ENCODE measurements at regions not wholly inside any gene's neighbourhood (a gene's known extent, or its start where the extent isn't known, plus 50 kb on each side); places are given as distances from the start of the nearest gene placed in this dataset.

DNA sequence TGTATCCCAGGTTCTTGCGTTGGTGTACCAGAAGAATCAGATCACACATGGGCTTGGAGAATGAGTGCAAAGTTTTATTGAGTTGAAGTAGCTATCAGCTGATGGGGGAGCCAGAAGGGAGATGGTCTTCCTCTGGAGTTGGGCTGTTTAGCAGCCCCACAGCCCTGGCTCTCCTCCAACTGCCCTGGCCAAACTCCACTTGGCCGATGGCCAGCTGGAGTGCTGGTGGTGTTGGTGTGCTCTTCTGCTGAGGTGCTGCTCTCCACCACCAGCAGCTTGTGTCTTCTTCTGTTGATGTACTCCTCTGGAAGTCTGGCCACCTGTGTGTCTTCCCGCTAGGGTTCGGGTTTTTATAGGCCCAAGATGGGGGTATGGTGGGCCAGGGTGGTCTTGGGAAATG is 172.8 kb downstream of the TINAG start:
- Histone ChIP-seq H3K27me3 (ENCODE audit: control insufficient read depth, insufficient read depth, low read length) (no peaks in the 10 kb centered on the region), H3K4me1 (ENCODE audit: control insufficient read depth, insufficient read depth, low read length) (no peaks in the 10 kb centered on the region), H3K4me3 (ENCODE audit: low read length) (no peak overlapping the region), H3K27ac (ENCODE audit: low read length) (no peak overlapping the region), H3K36me3 (ENCODE audit: control insufficient read depth, insufficient read depth, low read length) (no peaks in the 10 kb centered on the region), H3K9me3 (ENCODE audit: control insufficient read depth, low read depth, low read length) (no peaks in the 10 kb centered on the region)
- no CpG with 5 or more reads among the region's 4 CpGs for WGBS (ENCODE audit: insufficient coverage, low lambda C conversion rate)
- DNase-seq = peak; percentile 11 to 56

DNA sequence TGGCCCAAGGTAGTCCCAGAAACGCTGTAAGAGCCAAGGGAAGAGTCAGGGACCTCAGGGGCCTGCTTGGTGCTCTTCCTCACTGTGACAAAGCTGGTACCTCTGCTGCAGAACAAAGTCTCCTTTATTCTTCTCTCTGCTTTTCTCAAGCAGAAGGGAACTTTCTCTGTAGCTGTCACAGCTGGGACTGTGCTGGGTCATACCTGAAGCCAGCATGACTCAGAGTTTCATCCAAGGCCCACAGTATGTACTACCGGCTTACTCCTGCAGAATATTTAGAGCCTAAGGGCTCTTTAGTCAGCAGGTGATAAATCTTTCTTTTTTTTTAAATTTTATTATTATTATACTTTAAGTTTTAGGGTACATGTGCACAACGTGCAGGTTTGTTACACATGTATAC is 183.2 kb downstream of the TINAG start:
- H3K4me3 ChIP-seq (ENCODE audit: low read length) = no peak overlapping the region
- H3K27ac ChIP-seq (ENCODE audit: low read length) = no peak overlapping the region
- H3K4me1 ChIP-seq (ENCODE audit: control insufficient read depth, insufficient read depth, low read length) = no peaks in the 10 kb centered on the region
- no peak for DNase-seq
- H3K27me3 ChIP-seq (ENCODE audit: control insufficient read depth, insufficient read depth, low read length) = no peaks in the 10 kb centered on the region
- 100% methylated on average over 1 of the region's 3 CpGs for WGBS (ENCODE audit: insufficient coverage, low lambda C conversion rate)
- H3K36me3 ChIP-seq (ENCODE audit: control insufficient read depth, insufficient read depth, low read length) = no peaks in the 10 kb centered on the region
- peaks cover 4% of the 10 kb centered on the region for H3K9me3 ChIP-seq (ENCODE audit: control insufficient read depth, low read depth, low read length)

DNA sequence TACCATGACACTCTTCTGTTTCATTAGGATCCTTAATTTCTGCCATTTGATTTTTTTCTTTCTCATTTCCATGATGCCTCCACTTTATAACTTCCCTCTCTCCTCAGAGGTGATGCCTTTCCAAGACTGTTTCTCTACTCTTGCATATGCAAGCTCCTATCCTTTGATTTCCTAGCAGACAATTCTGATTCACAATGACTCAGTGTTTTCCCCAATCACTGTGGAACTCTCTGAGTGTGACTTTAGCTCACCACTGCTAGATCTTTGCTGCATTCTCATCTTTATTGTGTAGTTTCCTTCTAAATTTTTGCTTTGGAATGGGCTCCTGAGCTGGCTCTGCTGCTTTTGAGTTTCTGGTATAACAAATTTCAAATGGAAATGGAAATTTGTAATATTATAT is 184.9 kb downstream of the TINAG start:
- Histone ChIP-seq H3K27ac (ENCODE audit: low read length) (no peak overlapping the region), H3K27me3 (ENCODE audit: control insufficient read depth, insufficient read depth, low read length) (no peaks in the 10 kb centered on the region), H3K4me1 (ENCODE audit: control insufficient read depth, insufficient read depth, low read length) (no peaks in the 10 kb centered on the region), H3K4me3 (ENCODE audit: low read length) (no peak overlapping the region), H3K9me3 (ENCODE audit: control insufficient read depth, low read depth, low read length) (peaks cover 4% of the 10 kb centered on the region), H3K36me3 (ENCODE audit: control insufficient read depth, insufficient read depth, low read length) (no peaks in the 10 kb centered on the region)
- no peak for DNase-seq

DNA sequence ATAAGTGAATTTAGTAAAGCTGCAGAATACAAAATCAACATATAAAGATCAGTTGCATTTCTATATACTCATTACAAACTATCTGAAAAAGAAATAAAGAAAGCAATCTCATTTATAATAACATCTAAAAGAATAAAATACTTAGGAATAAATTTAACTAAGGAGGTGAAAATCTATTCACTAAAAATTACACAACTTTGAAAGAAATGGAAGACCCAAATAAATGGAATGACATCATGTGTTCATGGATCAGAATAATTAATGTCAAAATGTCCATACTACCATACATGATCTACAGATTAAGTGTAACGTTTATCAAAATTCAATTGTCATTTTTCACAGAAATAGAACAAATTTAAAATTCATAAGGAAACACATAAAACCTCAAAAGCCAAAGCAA is 194.9 kb downstream of the TINAG start:
- Histone ChIP-seq H3K27me3 (ENCODE audit: control insufficient read depth, insufficient read depth, low read length) (no peaks in the 10 kb centered on the region), H3K4me1 (ENCODE audit: control insufficient read depth, insufficient read depth, low read length) (no peaks in the 10 kb centered on the region), H3K36me3 (ENCODE audit: control insufficient read depth, insufficient read depth, low read length) (no peaks in the 10 kb centered on the region), H3K9me3 (ENCODE audit: control insufficient read depth, low read depth, low read length) (no peaks in the 10 kb centered on the region), H3K27ac (ENCODE audit: low read length) (no peak overlapping the region), H3K4me3 (ENCODE audit: low read length) (no peak overlapping the region)
- no peak for DNase-seq
- WGBS (ENCODE audit: insufficient coverage, low lambda C conversion rate) = no CpG with 5 or more reads among the region's 1 CpG

DNA sequence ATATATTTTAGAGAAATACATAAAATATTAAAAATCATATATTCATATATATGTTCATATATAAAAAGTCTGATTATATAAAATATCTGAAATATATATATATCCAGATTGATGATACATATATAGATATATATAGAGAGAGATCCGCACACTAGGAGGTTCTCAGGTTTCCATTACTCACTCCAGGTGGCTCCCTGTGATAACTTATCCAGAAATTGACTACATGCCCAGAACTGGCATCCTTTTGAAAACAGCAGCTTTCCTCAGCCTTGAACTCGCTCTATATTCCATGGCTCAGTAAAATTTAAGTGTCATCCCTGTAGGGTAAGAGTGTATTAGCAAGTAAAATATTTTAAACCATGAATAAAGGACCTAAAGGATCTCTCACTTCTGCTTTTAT is 206.8 kb downstream of the TINAG start:
- Histone ChIP-seq H3K4me3 (ENCODE audit: low read length) (no peak overlapping the region), H3K4me1 (ENCODE audit: control insufficient read depth, insufficient read depth, low read length) (no peaks in the 10 kb centered on the region), H3K36me3 (ENCODE audit: control insufficient read depth, insufficient read depth, low read length) (no peaks in the 10 kb centered on the region), H3K27ac (ENCODE audit: low read length) (no peak overlapping the region), H3K9me3 (ENCODE audit: control insufficient read depth, low read depth, low read length) (no peaks in the 10 kb centered on the region), H3K27me3 (ENCODE audit: control insufficient read depth, insufficient read depth, low read length) (no peaks in the 10 kb centered on the region)
- DNase-seq = no peak
- WGBS (ENCODE audit: insufficient coverage, low lambda C conversion rate) = 63% methylated on average over 1 of the region's 2 CpGs

DNA sequence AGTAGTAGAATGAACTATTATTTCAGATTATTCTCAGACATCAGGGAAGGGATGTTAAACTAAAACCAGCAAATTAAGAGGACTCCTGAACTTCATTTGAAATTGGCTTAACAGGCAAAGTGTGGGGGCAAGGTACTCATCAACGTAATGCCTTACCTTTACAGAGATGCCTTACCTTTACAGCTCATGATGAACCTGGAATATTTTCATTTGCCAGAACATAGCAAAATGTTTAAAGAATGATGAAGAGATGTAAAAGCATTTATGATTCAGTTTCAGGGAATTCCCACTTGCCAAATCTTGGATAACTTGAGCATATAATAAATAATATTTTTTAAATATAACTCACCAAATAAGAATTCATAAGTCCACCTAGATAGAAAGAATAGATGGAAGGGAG is 207.5 kb downstream of the TINAG start:
- Histone ChIP-seq H3K27ac (ENCODE audit: low read length) (no peak overlapping the region), H3K36me3 (ENCODE audit: control insufficient read depth, insufficient read depth, low read length) (no peaks in the 10 kb centered on the region), H3K4me1 (ENCODE audit: control insufficient read depth, insufficient read depth, low read length) (no peaks in the 10 kb centered on the region), H3K27me3 (ENCODE audit: control insufficient read depth, insufficient read depth, low read length) (no peaks in the 10 kb centered on the region), H3K4me3 (ENCODE audit: low read length) (no peak overlapping the region), H3K9me3 (ENCODE audit: control insufficient read depth, low read depth, low read length) (no peaks in the 10 kb centered on the region)
- WGBS (ENCODE audit: insufficient coverage, low lambda C conversion rate) = no CpG with 5 or more reads among the region's 1 CpG
- DNase-seq = no peak

DNA sequence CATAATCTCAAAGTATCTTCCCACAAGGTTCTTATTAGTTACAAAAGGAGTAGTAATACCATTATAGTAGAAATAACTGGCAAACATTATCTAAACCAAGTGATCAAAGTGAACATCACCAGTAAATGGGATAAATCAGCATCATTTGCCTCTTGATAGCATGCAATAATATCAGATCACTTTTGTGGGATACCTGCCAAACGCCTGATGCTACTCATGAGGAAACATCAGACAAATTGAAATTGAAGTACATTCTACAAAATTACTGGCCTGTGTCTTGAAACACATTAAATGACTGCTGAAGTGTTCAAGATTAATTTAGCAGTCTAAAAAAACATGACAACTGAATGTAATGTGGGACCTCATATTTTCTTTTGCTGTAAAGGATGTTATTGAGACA is 208.1 kb downstream of the TINAG start:
- no CpG with 5 or more reads among the region's 1 CpG for WGBS (ENCODE audit: insufficient coverage, low lambda C conversion rate)
- no peak for DNase-seq
- H3K27me3 ChIP-seq (ENCODE audit: control insufficient read depth, insufficient read depth, low read length) = no peaks in the 10 kb centered on the region

DNA sequence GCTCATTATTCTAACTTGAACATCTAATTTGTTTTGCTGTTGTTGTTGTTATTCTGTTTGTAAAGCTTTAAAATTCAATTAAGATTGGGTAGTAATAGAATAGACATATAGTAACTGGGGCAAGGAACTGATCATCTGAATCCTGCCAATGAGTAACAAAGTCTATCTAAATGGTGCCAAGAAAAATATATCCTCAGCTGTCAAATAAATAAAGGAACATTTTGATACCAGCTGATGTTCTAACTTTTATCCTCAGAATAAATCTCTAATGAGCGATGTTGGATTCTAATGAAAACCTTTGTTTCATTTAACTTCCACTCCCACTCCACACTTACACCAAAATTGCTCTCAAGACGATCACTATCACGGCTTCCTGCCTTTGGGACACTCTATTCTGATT is 210.9 kb downstream of the TINAG start:
- no peaks in the 10 kb centered on the region for H3K4me1 ChIP-seq (ENCODE audit: control insufficient read depth, insufficient read depth, low read length)
- H3K27me3 ChIP-seq (ENCODE audit: control insufficient read depth, insufficient read depth, low read length) = no peaks in the 10 kb centered on the region
- no peak overlapping the region for H3K27ac ChIP-seq (ENCODE audit: low read length)
- DNase-seq = no peak
- no peaks in the 10 kb centered on the region for H3K9me3 ChIP-seq (ENCODE audit: control insufficient read depth, low read depth, low read length)
- no peaks in the 10 kb centered on the region for H3K36me3 ChIP-seq (ENCODE audit: control insufficient read depth, insufficient read depth, low read length)
- WGBS (ENCODE audit: insufficient coverage, low lambda C conversion rate) = 93% methylated on average over 2 of the region's 3 CpGs
- no peak overlapping the region for H3K4me3 ChIP-seq (ENCODE audit: low read length)

More for the DNA sequence above, 208.1 kb downstream of the TINAG start:
- no peaks in the 10 kb centered on the region for H3K36me3 ChIP-seq (ENCODE audit: control insufficient read depth, insufficient read depth, low read length)
- H3K4me1 ChIP-seq (ENCODE audit: control insufficient read depth, insufficient read depth, low read length) = no peaks in the 10 kb centered on the region
- H3K9me3 ChIP-seq (ENCODE audit: control insufficient read depth, low read depth, low read length) = no peaks in the 10 kb centered on the region
- no peak overlapping the region for H3K4me3 ChIP-seq (ENCODE audit: low read length)
- H3K27ac ChIP-seq (ENCODE audit: low read length) = no peak overlapping the region

DNA sequence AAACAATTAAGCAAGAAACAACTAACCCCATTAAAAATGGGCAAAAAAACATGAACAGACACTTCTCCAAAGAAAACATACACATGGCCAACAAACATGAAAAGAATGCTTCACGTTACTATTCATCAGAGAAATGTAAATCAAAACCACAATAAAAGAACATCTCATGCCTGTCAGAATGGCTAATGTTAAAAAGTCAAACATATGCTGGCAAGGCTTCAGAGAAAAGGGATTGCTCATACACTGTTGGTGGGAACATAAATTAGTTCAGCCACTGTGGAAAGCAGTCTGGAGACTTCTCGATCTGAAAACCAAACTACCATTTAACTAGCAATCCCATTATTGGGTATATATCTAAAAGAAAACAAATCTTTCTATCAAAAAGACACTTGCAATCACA is 217.5 kb downstream of the TINAG start:
- no peak for DNase-seq
- Histone ChIP-seq H3K9me3 (ENCODE audit: control insufficient read depth, low read depth, low read length) (no peaks in the 10 kb centered on the region), H3K36me3 (ENCODE audit: control insufficient read depth, insufficient read depth, low read length) (no peaks in the 10 kb centered on the region), H3K4me3 (ENCODE audit: low read length) (no peak overlapping the region), H3K4me1 (ENCODE audit: control insufficient read depth, insufficient read depth, low read length) (no peaks in the 10 kb centered on the region), H3K27ac (ENCODE audit: low read length) (no peak overlapping the region), H3K27me3 (ENCODE audit: control insufficient read depth, insufficient read depth, low read length) (no peaks in the 10 kb centered on the region)
- WGBS (ENCODE audit: insufficient coverage, low lambda C conversion rate) = 67% methylated on average over 1 of the region's 2 CpGs

DNA sequence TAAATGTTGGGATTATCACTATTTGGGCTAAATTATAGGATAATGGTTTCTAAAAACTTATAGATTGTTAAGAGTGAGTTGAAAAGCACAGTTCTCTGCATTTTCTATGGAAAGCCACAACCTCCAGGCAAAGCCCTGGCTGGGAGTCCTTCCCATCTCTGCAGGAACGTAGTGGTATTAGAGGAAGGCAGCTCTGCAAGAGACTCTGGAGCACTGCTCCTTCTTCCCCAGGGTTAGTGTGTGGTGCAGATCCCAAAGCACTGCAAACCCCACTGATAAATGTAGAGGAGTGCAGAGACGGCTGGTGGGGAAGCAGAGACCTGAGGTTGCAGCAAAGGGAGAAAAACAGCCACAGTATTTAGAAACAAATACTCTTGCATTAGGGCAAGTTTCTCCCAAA is 225.3 kb downstream of the TINAG start:
- H3K27ac ChIP-seq (ENCODE audit: low read length) = no peak overlapping the region
- no peaks in the 10 kb centered on the region for H3K9me3 ChIP-seq (ENCODE audit: control insufficient read depth, low read depth, low read length)
- DNase-seq = no peak
- WGBS (ENCODE audit: insufficient coverage, low lambda C conversion rate) = no CpG with 5 or more reads among the region's 2 CpGs
- no peaks in the 10 kb centered on the region for H3K27me3 ChIP-seq (ENCODE audit: control insufficient read depth, insufficient read depth, low read length)
- H3K4me3 ChIP-seq (ENCODE audit: low read length) = no peak overlapping the region
- H3K36me3 ChIP-seq (ENCODE audit: control insufficient read depth, insufficient read depth, low read length) = no peaks in the 10 kb centered on the region
- H3K4me1 ChIP-seq (ENCODE audit: control insufficient read depth, insufficient read depth, low read length) = no peaks in the 10 kb centered on the region

DNA sequence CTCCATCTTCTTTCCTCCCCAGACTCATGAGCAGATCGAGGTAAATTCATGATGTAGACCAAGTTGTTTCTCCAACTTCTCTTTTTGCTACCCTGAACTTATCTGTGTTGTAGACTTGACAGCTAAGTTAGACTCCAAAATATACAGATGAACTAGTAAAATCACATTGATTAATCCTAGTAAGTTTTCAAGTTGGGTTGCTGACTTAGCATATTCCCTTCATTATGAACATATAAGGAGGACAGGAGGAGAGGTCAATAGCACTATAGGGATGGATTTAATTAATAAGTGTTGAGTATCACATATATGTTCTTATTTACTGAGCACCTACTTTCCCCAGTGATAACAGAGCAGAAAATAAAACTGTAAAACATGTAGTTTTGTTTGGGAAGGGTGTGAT is 227.3 kb downstream of the TINAG start:
- whole genome bisulfite sequencing (ENCODE audit: insufficient coverage, low lambda C conversion rate) = no CpG with 5 or more reads among the region's 1 CpG
- Histone ChIP-seq H3K4me1 (ENCODE audit: control insufficient read depth, insufficient read depth, low read length) (no peaks in the 10 kb centered on the region), H3K36me3 (ENCODE audit: control insufficient read depth, insufficient read depth, low read length) (no peaks in the 10 kb centered on the region), H3K27me3 (ENCODE audit: control insufficient read depth, insufficient read depth, low read length) (no peaks in the 10 kb centered on the region), H3K4me3 (ENCODE audit: low read length) (no peak overlapping the region), H3K9me3 (ENCODE audit: control insufficient read depth, low read depth, low read length) (no peaks in the 10 kb centered on the region), H3K27ac (ENCODE audit: low read length) (no peak overlapping the region)
- no peak for DNase-seq
